ENCODE measurements at regions not wholly inside any gene's neighbourhood (a gene's known extent, or its start where the extent isn't known, plus 50 kb on each side); places are given as distances from the start of the nearest gene placed in this dataset.

DNA sequence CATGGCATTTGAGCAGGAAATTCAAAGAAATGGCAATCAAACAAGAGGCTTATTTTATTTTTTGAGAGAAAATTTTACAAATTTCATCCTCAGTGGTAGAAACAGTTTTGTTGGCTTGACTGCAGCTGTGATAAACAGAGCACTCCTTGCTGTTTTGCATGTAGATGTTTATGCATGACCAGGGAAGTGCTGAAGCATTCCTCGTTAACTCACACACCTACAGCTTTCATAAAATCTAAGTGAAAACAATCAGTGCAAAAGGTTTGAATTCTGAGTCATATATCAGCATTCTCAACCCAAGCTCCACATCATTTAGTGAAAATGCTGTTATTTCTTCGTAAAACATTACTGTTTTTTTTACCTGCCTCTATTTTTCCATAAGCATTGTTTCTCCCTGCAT, 146.6 kb upstream of the CCDC68 start:
- TF ChIP-seq, protein P1, sequence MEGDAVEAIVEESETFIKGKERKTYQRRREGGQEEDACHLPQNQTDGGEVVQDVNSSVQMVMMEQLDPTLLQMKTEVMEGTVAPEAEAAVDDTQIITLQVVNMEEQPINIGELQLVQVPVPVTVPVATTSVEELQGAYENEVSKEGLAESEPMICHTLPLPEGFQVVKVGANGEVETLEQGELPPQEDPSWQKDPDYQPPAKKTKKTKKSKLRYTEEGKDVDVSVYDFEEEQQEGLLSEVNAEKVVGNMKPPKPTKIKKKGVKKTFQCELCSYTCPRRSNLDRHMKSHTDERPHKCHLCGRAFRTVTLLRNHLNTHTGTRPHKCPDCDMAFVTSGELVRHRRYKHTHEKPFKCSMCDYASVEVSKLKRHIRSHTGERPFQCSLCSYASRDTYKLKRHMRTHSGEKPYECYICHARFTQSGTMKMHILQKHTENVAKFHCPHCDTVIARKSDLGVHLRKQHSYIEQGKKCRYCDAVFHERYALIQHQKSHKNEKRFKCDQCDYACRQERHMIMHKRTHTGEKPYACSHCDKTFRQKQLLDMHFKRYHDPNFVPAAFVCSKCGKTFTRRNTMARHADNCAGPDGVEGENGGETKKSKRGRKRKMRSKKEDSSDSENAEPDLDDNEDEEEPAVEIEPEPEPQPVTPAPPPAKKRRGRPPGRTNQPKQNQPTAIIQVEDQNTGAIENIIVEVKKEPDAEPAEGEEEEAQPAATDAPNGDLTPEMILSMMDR (IDR thresholded peaks at IDR 0.05; ENCODE audit: insufficient read depth, low read length): no peak
- TF ChIP-seq, protein P2, sequence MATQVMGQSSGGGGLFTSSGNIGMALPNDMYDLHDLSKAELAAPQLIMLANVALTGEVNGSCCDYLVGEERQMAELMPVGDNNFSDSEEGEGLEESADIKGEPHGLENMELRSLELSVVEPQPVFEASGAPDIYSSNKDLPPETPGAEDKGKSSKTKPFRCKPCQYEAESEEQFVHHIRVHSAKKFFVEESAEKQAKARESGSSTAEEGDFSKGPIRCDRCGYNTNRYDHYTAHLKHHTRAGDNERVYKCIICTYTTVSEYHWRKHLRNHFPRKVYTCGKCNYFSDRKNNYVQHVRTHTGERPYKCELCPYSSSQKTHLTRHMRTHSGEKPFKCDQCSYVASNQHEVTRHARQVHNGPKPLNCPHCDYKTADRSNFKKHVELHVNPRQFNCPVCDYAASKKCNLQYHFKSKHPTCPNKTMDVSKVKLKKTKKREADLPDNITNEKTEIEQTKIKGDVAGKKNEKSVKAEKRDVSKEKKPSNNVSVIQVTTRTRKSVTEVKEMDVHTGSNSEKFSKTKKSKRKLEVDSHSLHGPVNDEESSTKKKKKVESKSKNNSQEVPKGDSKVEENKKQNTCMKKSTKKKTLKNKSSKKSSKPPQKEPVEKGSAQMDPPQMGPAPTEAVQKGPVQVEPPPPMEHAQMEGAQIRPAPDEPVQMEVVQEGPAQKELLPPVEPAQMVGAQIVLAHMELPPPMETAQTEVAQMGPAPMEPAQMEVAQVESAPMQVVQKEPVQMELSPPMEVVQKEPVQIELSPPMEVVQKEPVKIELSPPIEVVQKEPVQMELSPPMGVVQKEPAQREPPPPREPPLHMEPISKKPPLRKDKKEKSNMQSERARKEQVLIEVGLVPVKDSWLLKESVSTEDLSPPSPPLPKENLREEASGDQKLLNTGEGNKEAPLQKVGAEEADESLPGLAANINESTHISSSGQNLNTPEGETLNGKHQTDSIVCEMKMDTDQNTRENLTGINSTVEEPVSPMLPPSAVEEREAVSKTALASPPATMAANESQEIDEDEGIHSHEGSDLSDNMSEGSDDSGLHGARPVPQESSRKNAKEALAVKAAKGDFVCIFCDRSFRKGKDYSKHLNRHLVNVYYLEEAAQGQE (IDR thresholded peaks at IDR 0.05; ENCODE audit: insufficient replicate concordance, low read depth): no peak
- TF ChIP-seq SPI1 (IDR thresholded peaks at IDR 0.05; ENCODE audit: borderline replicate concordance, low read depth): no peak
